HepG2 (cell line): ENCODE measurements at regions not wholly inside any gene's neighbourhood (a gene's known extent, or its start where the extent isn't known, plus 50 kb on each side); places are given as distances from the start of the nearest gene placed in this dataset.

Source experiments
- ASH2L ChIP-seq: fragments of 300-600, 200-600 bp; sonication (generic); IDR thresholded peaks from 2 replicates; pipeline ENCODE4 v1.7.0; 2017; ENCODE audit warnings: low read depth, mild to moderate bottlenecking, moderate library complexity, mixed read lengths, low read length; ENCODE audit not compliant: insufficient read length
- ERF ChIP-seq: IDR thresholded peaks from 2 replicates; pipeline ENCODE4 v1.6.1; 2018; ENCODE audit warnings: missing biosample characterization, missing genetic modification reagents
- FOSL2 ChIP-seq: sonication (generic); formaldehyde crosslinking; IDR thresholded peaks from 2 replicates; pipeline ENCODE4 v1.4.0; 2020; ENCODE audit warnings: missing genetic modification reagents
- FOXP1 ChIP-seq, 2 experiments: fragments of 450-650 bp in 1 of 2; IDR thresholded peaks; 2 replicates each; pipeline ENCODE4 v1.6.1; 2017 to 2018; ENCODE audit warnings: antibody characterized with exemption in 1 of 2
- HDAC1 ChIP-seq: sonication (generic); formaldehyde crosslinking; IDR thresholded peaks from 2 replicates; pipeline ENCODE4 v1.5.1; 2020; ENCODE audit warnings: mild to moderate bottlenecking, missing genetic modification reagents
- KDM3A ChIP-seq: IDR thresholded peaks from 2 replicates; pipeline ENCODE4 v1.6.1; 2018; ENCODE audit warnings: low read depth, missing compliant biosample characterization
- MAF1 ChIP-seq: sonication (generic); formaldehyde crosslinking; IDR thresholded peaks from 2 replicates; pipeline ENCODE4 v1.5.0; 2020; ENCODE audit warnings: missing genetic modification reagents, borderline replicate concordance
- POGZ ChIP-seq: sonication (generic); formaldehyde crosslinking; IDR thresholded peaks from 2 replicates; pipeline ENCODE4 v1.4.0; 2020; ENCODE audit warnings: mild to moderate bottlenecking, missing genetic modification reagents
- SETDB1 ChIP-seq: sonication (generic); formaldehyde crosslinking; IDR thresholded peaks from 2 replicates; pipeline ENCODE4 v1.5.1; 2020; ENCODE audit warnings: missing genetic modification reagents, mild to moderate bottlenecking, borderline replicate concordance
- SMAD9 ChIP-seq: sonication (generic); formaldehyde crosslinking; IDR thresholded peaks from 2 replicates; pipeline ENCODE4 v1.5.1; 2020; ENCODE audit warnings: mild to moderate bottlenecking, missing genetic modification reagents
- SRSF4 ChIP-seq: fragments of 200-400 bp; formaldehyde crosslinking; IDR thresholded peaks from one replicate; pipeline ENCODE4 v1.6.1; 2018; ENCODE audit warnings: mild to moderate bottlenecking, low read depth, low read length, moderate library complexity; ENCODE audit not compliant: poor library complexity, severe bottlenecking
- TEAD3 ChIP-seq: optimal IDR thresholded peaks from 2 replicates; pipeline ENCODE3; 2016; ENCODE audit warnings: borderline replicate concordance
- ZBTB25 ChIP-seq: IDR thresholded peaks from 2 replicates; pipeline ENCODE4 v1.6.1; 2018; ENCODE audit warnings: missing genetic modification reagents
- ZBTB37 ChIP-seq: sonication (generic); formaldehyde crosslinking; IDR thresholded peaks from 2 replicates; pipeline ENCODE4 v1.4.0; 2020; ENCODE audit warnings: mild to moderate bottlenecking, missing genetic modification reagents
- ZNF205 ChIP-seq: IDR thresholded peaks from 2 replicates; pipeline ENCODE4 v1.6.1; 2018; ENCODE audit warnings: missing biosample characterization, missing genetic modification reagents
- ZNF674 ChIP-seq: sonication (generic); formaldehyde crosslinking; IDR thresholded peaks from 2 replicates; pipeline ENCODE4 v1.5.0; 2020; ENCODE audit warnings: low read depth, mild to moderate bottlenecking, missing genetic modification reagents
- ZNF790 ChIP-seq: sonication (generic); formaldehyde crosslinking; IDR thresholded peaks from 2 replicates; pipeline ENCODE4 v1.8.0; 2022; ENCODE audit warnings: missing genetic modification reagents, mild to moderate bottlenecking, borderline replicate concordance
- ZNF878 ChIP-seq: sonication (generic); formaldehyde crosslinking; IDR thresholded peaks from 2 replicates; pipeline ENCODE4 v1.8.1; 2023; ENCODE audit warnings: mild to moderate bottlenecking, missing genetic modification reagents, moderate library complexity
- ZSCAN9 ChIP-seq: IDR thresholded peaks from 2 replicates; pipeline ENCODE4 v1.6.1; 2016; ENCODE audit warnings: borderline replicate concordance
- TF ChIP-seq, protein P1 (sequence below): sonication (generic); formaldehyde crosslinking; IDR thresholded peaks from 2 replicates; pipeline ENCODE4 v1.4.0; 2020; ENCODE audit warnings: mild to moderate bottlenecking, missing genetic modification reagents, borderline replicate concordance
- TF ChIP-seq, protein P2 (sequence below): sonication (generic); formaldehyde crosslinking; IDR thresholded peaks from 2 replicates; pipeline ENCODE4 v1.4.0; 2020; ENCODE audit warnings: mild to moderate bottlenecking, low read depth, missing genetic modification reagents

DNA sequence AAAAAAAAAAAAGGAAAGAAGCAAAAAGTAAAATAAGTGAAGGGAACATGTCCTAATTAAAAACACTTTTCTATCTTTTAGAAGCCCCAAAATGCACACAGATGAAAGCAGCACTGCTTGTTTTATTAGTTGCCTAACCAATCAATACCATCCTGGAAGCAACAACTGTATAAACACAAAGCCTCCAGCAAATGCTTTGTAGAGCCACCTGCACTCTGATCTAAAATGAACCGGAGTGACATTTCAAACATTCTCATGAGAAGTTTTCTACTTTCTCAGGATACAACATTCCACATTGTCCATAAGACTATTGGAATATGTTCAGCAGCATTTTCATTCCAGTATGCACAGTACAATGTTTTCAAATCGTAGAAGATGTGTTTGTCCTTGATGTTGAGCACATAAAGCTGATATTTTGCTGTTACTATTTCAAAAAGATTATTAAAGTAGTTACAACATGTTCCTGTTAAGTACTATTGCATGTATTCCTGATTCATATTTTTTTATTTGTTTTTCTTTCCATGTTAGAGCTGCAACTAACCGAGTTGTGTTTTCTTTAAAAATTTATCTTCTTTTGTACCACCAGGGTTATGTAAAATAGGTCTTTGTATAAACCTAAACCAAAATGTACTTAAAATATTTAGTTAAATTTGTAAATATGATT lies 50.3 kb upstream of the PLSCR5 start (continued):
- TF ChIP-seq, protein P1, sequence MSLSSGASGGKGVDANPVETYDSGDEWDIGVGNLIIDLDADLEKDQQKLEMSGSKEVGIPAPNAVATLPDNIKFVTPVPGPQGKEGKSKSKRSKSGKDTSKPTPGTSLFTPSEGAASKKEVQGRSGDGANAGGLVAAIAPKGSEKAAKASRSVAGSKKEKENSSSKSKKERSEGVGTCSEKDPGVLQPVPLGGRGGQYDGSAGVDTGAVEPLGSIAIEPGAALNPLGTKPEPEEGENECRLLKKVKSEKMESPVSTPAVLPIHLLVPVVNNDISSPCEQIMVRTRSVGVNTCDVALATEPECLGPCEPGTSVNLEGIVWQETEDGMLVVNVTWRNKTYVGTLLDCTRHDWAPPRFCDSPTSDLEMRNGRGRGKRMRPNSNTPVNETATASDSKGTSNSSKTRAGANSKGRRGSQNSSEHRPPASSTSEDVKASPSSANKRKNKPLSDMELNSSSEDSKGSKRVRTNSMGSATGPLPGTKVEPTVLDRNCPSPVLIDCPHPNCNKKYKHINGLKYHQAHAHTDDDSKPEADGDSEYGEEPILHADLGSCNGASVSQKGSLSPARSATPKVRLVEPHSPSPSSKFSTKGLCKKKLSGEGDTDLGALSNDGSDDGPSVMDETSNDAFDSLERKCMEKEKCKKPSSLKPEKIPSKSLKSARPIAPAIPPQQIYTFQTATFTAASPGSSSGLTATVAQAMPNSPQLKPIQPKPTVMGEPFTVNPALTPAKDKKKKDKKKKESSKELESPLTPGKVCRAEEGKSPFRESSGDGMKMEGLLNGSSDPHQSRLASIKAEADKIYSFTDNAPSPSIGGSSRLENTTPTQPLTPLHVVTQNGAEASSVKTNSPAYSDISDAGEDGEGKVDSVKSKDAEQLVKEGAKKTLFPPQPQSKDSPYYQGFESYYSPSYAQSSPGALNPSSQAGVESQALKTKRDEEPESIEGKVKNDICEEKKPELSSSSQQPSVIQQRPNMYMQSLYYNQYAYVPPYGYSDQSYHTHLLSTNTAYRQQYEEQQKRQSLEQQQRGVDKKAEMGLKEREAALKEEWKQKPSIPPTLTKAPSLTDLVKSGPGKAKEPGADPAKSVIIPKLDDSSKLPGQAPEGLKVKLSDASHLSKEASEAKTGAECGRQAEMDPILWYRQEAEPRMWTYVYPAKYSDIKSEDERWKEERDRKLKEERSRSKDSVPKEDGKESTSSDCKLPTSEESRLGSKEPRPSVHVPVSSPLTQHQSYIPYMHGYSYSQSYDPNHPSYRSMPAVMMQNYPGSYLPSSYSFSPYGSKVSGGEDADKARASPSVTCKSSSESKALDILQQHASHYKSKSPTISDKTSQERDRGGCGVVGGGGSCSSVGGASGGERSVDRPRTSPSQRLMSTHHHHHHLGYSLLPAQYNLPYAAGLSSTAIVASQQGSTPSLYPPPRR = peak; percentile 74; the same call in 1 of the 2 replicates
- TF ChIP-seq ZSCAN9 (CRISPR knock-in tag) = peak; percentile 62; the same call in 1 of the 2 replicates
- no peak for TF ChIP-seq KDM3A
- TF ChIP-seq SMAD9 (CRISPR knock-in tag) = no peak
- no peak for TF ChIP-seq ZNF205 (CRISPR knock-in tag)
- TF ChIP-seq ERF (CRISPR knock-in tag) = peak; percentile 71
- TF ChIP-seq ASH2L = peak; percentile 57
- TF ChIP-seq TEAD3 (CRISPR knock-in tag) = peak; percentile 94
- 0 out of 2 replicates have a peak, but pooled peaks have one; percentile 11 for TF ChIP-seq FOSL2
- TF ChIP-seq POGZ = peak; percentile 77
- TF ChIP-seq FOXP1 (IDR thresholded peaks at IDR 0.05) = peak; percentile 72; the same call in 1 of the 2 replicates
- peak; percentile 96 for TF ChIP-seq FOXP1 (CRISPR knock-in tag; IDR thresholded peaks at IDR 0.05)
- 0 out of 2 replicates have a peak, but pooled peaks have one; percentile 31 for TF ChIP-seq ZNF790 (CRISPR knock-in tag)
- no peak for TF ChIP-seq ZNF878 (CRISPR knock-in tag)
- TF ChIP-seq ZBTB37 (CRISPR knock-in tag) = no peak
- no peak for TF ChIP-seq ZNF674 (CRISPR knock-in tag)
- TF ChIP-seq, protein P2, sequence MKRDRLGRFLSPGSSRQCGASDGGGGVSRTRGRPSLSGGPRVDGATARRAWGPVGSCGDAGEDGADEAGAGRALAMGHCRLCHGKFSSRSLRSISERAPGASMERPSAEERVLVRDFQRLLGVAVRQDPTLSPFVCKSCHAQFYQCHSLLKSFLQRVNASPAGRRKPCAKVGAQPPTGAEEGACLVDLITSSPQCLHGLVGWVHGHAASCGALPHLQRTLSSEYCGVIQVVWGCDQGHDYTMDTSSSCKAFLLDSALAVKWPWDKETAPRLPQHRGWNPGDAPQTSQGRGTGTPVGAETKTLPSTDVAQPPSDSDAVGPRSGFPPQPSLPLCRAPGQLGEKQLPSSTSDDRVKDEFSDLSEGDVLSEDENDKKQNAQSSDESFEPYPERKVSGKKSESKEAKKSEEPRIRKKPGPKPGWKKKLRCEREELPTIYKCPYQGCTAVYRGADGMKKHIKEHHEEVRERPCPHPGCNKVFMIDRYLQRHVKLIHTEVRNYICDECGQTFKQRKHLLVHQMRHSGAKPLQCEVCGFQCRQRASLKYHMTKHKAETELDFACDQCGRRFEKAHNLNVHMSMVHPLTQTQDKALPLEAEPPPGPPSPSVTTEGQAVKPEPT (CRISPR knock-in tag) = no peak
- TF ChIP-seq SRSF4 = no peak
- no peak for TF ChIP-seq ZBTB25 (CRISPR knock-in tag)
- TF ChIP-seq HDAC1 (CRISPR knock-in tag) = peak; percentile 70
- TF ChIP-seq MAF1 = no peak
- no peak for TF ChIP-seq SETDB1
